GM23338 (cell line): ENCODE measurements at regions not wholly inside any gene's neighbourhood (a gene's known extent, or its start where the extent isn't known, plus 50 kb on each side); places are given as distances from the start of the nearest gene placed in this dataset.

ENCODE experiments used
- CREB1 ChIP-seq: fragments of 250-450 bp; sonication (Bioruptor Pico); IDR thresholded peaks from 2 replicates; pipeline ENCODE4 v1.5.0; 2020; ENCODE audit warnings: low read depth, mild to moderate bottlenecking, moderate library complexity
- EZH2 ChIP-seq: fragments of 200-600 bp; sonication (generic); IDR thresholded peaks from one replicate; pipeline ENCODE4 v1.8.0; 2017; ENCODE audit warnings: antibody characterized with exemption, mild to moderate bottlenecking, low read depth; ENCODE audit not compliant: unreplicated experiment
- EZH2phosphoT487 ChIP-seq: fragments of 200-600 bp; sonication (generic); IDR thresholded peaks from one replicate; pipeline ENCODE4 v1.8.1; 2018; ENCODE audit warnings: antibody characterized with exemption; ENCODE audit not compliant: unreplicated experiment
- NANOG ChIP-seq: IDR thresholded peaks from 2 replicates; pipeline ENCODE4 v1.6.1; 2016; ENCODE audit warnings: antibody characterized with exemption, borderline replicate concordance
- POLR2AphosphoS5 ChIP-seq: IDR thresholded peaks from 2 replicates; pipeline ENCODE4 v1.6.1; 2016; ENCODE audit warnings: antibody characterized with exemption, low read depth
- REST ChIP-seq: IDR thresholded peaks from one replicate; pipeline ENCODE4 v1.6.1; 2018; ENCODE audit warnings: antibody characterized with exemption; ENCODE audit not compliant: unreplicated experiment
- ZNF331 ChIP-seq: fragments of 250-450 bp; sonication (Bioruptor Pico); IDR thresholded peaks from 2 replicates; pipeline ENCODE4 v1.5.0; 2020; ENCODE audit warnings: low read depth, mild to moderate bottlenecking, moderate library complexity
- ZNF462 ChIP-seq: fragments of 250-450 bp; sonication (Bioruptor Pico); IDR thresholded peaks from 2 replicates; pipeline ENCODE4 v1.5.0; 2020; ENCODE audit warnings: mild to moderate bottlenecking, moderate library complexity

- TF ChIP-seq ZNF462 (CRISPR knock-in tag) (no peak), NANOG (no peak), REST (no peak), CREB1 (no peak), EZH2phosphoT487 (no peak), ZNF331 (no peak), POLR2AphosphoS5 (no peak), EZH2 (no peak)
Measured at GRCh38 chr3:21859124-21860081, 108.4 kb upstream of the ZNF385D start (continued).
